ENCODE measurements at regions not wholly inside any gene's neighbourhood (a gene's known extent, or its start where the extent isn't known, plus 50 kb on each side); places are given as distances from the start of the nearest gene placed in this dataset.

DNA sequence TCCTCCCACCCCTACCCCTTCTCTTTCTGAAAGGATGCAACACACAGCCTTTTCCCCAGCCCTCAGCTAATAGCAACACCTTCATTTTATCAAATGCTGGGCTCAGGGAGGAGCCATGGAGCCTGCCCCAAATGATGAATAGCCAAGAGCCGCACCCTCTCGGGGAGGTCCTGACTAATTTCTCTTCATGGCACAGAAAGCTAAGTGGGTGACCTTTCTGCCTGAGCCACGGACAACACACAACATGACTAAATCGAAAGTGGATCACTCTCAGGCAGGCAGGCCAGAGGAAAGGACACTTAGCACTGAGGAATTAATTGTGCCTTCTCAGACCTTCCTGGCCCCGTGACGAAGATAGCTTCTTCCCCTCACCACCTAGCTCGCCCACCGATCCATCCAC is 165.1 kb upstream of the RAI2 start:
- DNase-seq (no peak), ATAC-seq (ENCODE audit: insufficient read depth, low FRiP score) (no peak)
- Histone ChIP-seq H3K27me3 (ENCODE audit: control insufficient read depth in 3 of 3, insufficient read depth in 3 of 3, low read length in 2 of 3) (peaks cover 6 to 40% (median 21%) of the 10 kb centered on the region in 3 donors), H3K27ac (ENCODE audit: low read depth in 1 of 2, low read length in 1 of 2) (no peak overlapping the region), H3K9me3 (ENCODE audit: control insufficient read depth in 4 of 4, insufficient read depth in 3 of 4, low read length in 3 of 4) (no peaks in the 10 kb centered on the region), H3K4me1 (ENCODE audit: control insufficient read depth in 5 of 5, insufficient read depth in 5 of 5, low read length in 5 of 5) (no peaks in the 10 kb centered on the region), H3K36me3 (ENCODE audit: control insufficient read depth in 4 of 4, insufficient read depth in 4 of 4, low read length in 4 of 4) (no peaks in the 10 kb centered on the region), H3K9ac (ENCODE audit: insufficient read depth in 1 of 2, low read length in 2 of 2) (no peak overlapping the region), H3K4me3 (no peak overlapping the region)
- TF ChIP-seq CTCF (IDR thresholded peaks at IDR 0.05; ENCODE audit: control extremely low read depth, extremely low read depth) = no peak
- WGBS, 2 donors = 63 to 81% methylated on average over 8 of the region's 8 CpGs

DNA sequence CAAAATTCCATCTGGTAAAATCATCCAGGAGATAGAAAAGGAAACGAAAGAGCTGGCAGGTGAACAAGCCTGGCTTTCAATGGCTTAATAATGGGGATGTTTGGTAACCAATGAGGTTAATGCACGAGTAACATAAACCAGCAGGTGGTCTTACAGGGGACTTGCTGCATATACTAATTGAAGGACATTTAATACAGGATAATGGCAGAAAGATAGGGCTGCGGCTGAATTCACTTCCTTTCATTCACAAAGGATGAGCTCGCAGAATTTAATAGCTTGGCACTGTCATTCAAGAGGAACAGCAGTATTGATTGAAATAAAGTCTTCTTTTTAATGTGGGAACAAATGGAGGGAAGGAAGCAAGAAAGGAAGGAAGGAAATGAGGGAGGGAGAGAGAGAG is 156.3 kb upstream of the RAI2 start:
- TF ChIP-seq CTCF (IDR thresholded peaks at IDR 0.05; ENCODE audit: control extremely low read depth, extremely low read depth) = no peak
- 54% methylated on average over 4 of the region's 4 CpGs for WGBS, 2 donors
- no peaks in the 10 kb centered on the region for H3K4me1 ChIP-seq (ENCODE audit: control insufficient read depth in 5 of 5, insufficient read depth in 5 of 5, low read length in 5 of 5)
- no peak overlapping the region for H3K27ac ChIP-seq (ENCODE audit: low read depth in 1 of 2, low read length in 1 of 2)
- ATAC-seq (ENCODE audit: insufficient read depth, low FRiP score) (no peak), DNase-seq (no peak)
- peaks cover 0 to 20% (median 6%) of the 10 kb centered on the region in 3 donors for H3K27me3 ChIP-seq (ENCODE audit: control insufficient read depth in 3 of 3, insufficient read depth in 3 of 3, low read length in 2 of 3)
- no peak overlapping the region for H3K9ac ChIP-seq (ENCODE audit: insufficient read depth in 1 of 2, low read length in 2 of 2)
- peaks cover 0 to 2% (median 0%) of the 10 kb centered on the region in 4 donors for H3K9me3 ChIP-seq (ENCODE audit: control insufficient read depth in 4 of 4, insufficient read depth in 3 of 4, low read length in 3 of 4)
- H3K36me3 ChIP-seq (ENCODE audit: control insufficient read depth in 4 of 4, insufficient read depth in 4 of 4, low read length in 4 of 4) = no peaks in the 10 kb centered on the region
- no peak overlapping the region for H3K4me3 ChIP-seq

GRCh38 chrX:18016941-18017340 is 155.8 kb upstream of the RAI2 start:
- ATAC-seq (ENCODE audit: insufficient read depth, low FRiP score) (no peak), DNase-seq (no peak)
- H3K9me3 ChIP-seq (ENCODE audit: control insufficient read depth in 4 of 4, insufficient read depth in 3 of 4, low read length in 3 of 4) = peaks cover 0 to 2% (median 0%) of the 10 kb centered on the region in 4 donors
- no peaks in the 10 kb centered on the region for H3K4me1 ChIP-seq (ENCODE audit: control insufficient read depth in 5 of 5, insufficient read depth in 5 of 5, low read length in 5 of 5)
- no peak for TF ChIP-seq CTCF (IDR thresholded peaks at IDR 0.05; ENCODE audit: control extremely low read depth, extremely low read depth)
- H3K27ac ChIP-seq (ENCODE audit: low read depth in 1 of 2, low read length in 1 of 2) = no peak overlapping the region
- no peaks in the 10 kb centered on the region for H3K36me3 ChIP-seq (ENCODE audit: control insufficient read depth in 4 of 4, insufficient read depth in 4 of 4, low read length in 4 of 4)
- H3K9ac ChIP-seq (ENCODE audit: insufficient read depth in 1 of 2, low read length in 2 of 2) = no peak overlapping the region
- WGBS, 2 donors = 71 to 86% methylated on average over 4 of the region's 4 CpGs
- H3K27me3 ChIP-seq (ENCODE audit: control insufficient read depth in 3 of 3, insufficient read depth in 3 of 3, low read length in 2 of 3) = peaks cover 0 to 19% (median 6%) of the 10 kb centered on the region in 3 donors
- no peak overlapping the region for H3K4me3 ChIP-seq

GRCh38 chrX:18010253-18010652 is 149.2 kb upstream of the RAI2 start:
- 92 to 95% methylated on average over 4 of the region's 4 CpGs for WGBS, 2 donors
- ATAC-seq (ENCODE audit: insufficient read depth, low FRiP score) = no peak

More at GRCh38 chrX:18010253-18010652, 149.2 kb upstream of the RAI2 start:
- no peak overlapping the region for H3K4me3 ChIP-seq
- peak in 1 of 3 donors; percentile 6 for DNase-seq
- H3K27ac ChIP-seq (ENCODE audit: low read depth in 1 of 2, low read length in 1 of 2) = no peak overlapping the region
- H3K27me3 ChIP-seq (ENCODE audit: control insufficient read depth in 3 of 3, insufficient read depth in 3 of 3, low read length in 2 of 3) = peaks cover 0 to 13% (median 0%) of the 10 kb centered on the region in 3 donors
- no peak overlapping the region for H3K9ac ChIP-seq (ENCODE audit: insufficient read depth in 1 of 2, low read length in 2 of 2)
- H3K4me1 ChIP-seq (ENCODE audit: control insufficient read depth in 5 of 5, insufficient read depth in 5 of 5, low read length in 5 of 5) = no peaks in the 10 kb centered on the region
- peaks cover 0 to 2% (median 0%) of the 10 kb centered on the region in 4 donors for H3K9me3 ChIP-seq (ENCODE audit: control insufficient read depth in 4 of 4, insufficient read depth in 3 of 4, low read length in 3 of 4)
- no peak for TF ChIP-seq CTCF (IDR thresholded peaks at IDR 0.05; ENCODE audit: control extremely low read depth, extremely low read depth)
- no peaks in the 10 kb centered on the region for H3K36me3 ChIP-seq (ENCODE audit: control insufficient read depth in 4 of 4, insufficient read depth in 4 of 4, low read length in 4 of 4)
